HPDE6-E6E7 (cell line): ENCODE measurements at regions not wholly inside any gene's neighbourhood (a gene's known extent, or its start where the extent isn't known, plus 50 kb on each side); places are given as distances from the start of the nearest gene placed in this dataset.
"Not testable (repeated sequence)": the region's sequence is repeated elsewhere in the genome, so short reads cannot be mapped to it uniquely, and the experiment has no call there.

Experiments
- DNase-seq: peaks from one replicate; pipeline ENCODE4 v3.0.0; 2011; ENCODE audit warnings: missing footprints; ENCODE audit errors: extremely low spot score

- no peak for DNase-seq
These were observed 2055.1 kb upstream of the CELF4 start for GRCh38 chr18:39620551-39621168.

- no peak for DNase-seq
These were observed 2052.8 kb upstream of the CELF4 start for GRCh38 chr18:39618265-39619003.

DNA sequence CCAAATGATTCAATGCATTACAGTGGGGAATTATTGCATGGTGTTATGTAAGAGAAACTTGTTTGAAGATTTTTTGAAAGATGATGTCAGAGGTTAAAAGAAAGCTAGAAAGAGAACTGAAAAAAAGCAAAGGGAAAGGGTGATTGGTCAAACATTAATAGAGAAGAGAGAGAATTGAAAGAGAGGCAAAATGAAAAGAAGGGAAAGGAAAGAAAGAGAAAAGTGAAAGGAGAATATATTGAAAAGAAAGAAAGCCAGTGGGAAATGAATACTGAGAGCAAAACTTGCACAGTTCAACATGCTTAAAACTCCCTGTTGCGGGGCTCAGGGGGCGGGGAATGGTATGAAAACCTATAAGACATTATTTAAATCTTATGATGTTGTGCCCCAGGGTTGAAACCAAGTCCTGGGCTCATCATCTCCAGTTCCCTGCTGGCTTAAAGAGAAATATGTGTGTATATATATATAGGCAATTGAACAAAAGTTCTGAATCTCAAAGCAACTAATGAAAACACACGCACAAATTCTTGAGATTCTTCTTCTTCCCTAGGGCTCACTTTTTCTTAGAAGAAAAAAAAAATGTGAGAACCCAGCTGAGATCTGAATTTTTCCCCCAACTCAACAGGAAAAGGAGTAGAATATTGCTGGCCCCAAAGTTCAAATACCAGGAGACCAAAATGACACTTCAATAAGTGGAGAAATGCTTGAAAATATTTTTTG lies 2045.9 kb upstream of the CELF4 start:
- no peak for DNase-seq

- DNase-seq = no peak
These were observed 2041.4 kb upstream of the CELF4 start for GRCh38 chr18:39607034-39607433.

DNA sequence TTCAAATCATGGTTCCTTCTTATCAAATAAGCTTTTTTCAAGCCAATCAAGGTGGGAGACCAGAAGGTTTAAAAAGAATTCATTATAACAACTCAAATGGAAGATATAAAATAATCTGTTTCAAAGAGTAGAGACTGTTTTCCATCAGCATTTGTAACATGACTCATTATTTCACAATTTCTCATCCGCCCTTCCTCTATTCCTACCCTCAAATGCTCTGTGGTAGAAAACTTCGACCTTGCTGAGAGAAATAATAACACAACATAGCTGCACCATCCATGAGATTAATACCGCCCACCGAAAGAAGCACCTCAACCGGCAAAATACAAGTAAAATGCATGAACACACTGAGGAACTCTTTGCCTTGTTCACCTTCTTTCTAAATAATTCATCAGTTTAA lies 2039.2 kb upstream of the CELF4 start:
- DNase-seq = peak; percentile 7

DNA sequence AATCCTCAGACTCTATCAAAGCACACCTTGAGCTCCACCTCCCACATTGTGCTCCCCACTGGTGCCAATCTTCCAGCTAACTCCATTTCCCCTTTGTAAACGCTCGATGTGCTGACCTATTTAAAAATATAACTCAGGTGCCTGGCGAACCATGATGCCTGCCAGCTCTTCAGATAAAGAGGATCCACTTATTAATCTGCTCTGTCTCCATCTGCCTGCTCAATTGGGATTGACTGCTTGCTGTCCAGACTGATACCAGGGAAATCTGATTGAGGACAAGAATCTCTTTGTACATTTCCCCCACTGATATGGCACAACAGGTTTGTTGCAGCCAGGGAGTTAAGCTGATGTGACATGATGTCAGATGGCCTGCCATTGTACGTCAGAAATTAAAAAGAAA lies 2036.5 kb upstream of the CELF4 start:
- no peak for DNase-seq

DNA sequence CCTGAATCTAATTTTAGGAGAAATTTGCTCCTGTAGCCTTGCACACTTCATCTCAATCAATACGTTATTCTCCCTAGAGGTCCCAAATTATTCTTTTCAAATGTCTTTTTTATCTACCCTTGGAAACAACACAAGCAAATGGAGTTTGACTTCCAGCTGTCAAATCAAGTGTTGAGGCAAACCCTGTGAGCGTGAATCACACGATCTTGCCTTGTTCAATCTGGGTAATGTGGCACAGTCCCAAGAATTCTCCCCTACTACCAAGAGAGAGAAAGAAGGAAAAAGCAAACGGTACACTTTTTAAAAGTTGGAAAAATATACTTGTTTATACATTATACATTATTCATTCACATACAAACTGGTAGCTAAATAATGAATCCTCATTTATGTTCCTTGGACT lies 2035.3 kb upstream of the CELF4 start:
- DNase-seq = no peak

GRCh38 chr18:39599251-39599650 lies 2033.7 kb upstream of the CELF4 start:
- peak; percentile 35 for DNase-seq

DNA sequence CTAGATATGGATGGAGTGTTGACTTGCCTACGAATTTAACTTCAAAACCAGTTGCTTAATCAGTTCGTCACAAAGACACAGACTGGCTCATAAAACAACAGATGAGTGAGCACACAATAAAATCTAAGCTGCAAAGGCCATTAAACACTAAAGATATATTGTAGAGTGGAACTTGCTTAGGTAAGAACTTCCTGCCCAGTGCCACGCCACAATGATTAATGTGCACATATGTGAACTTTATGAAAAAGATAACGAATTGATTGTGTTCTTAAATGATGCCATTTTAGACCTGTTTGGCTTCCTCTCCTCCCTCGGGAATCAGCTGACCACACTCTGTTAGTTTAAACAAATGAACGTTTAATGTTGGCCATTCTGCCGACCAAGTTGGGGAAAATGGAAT lies 2031.3 kb upstream of the CELF4 start:
- no peak for DNase-seq

DNA sequence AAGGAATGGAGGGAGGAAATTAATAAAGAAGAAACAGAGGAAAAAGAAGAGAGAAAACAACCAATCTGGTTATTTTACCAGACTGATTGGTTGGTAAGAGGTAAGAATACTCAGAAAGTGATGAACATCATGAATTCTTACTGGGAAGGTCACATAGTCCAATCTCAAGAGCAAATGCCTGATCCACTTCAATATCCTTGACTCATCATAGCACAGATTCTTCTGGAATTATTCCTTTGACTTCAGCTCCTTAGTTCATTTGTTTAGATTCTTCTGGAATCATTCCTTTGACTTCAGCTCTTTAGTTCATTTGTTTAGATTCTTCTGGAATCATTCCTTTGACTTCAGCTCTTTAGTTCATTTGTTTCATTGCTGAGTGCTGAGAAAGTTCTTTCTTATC lies 2030.6 kb upstream of the CELF4 start:
- DNase-seq = no peak

DNA sequence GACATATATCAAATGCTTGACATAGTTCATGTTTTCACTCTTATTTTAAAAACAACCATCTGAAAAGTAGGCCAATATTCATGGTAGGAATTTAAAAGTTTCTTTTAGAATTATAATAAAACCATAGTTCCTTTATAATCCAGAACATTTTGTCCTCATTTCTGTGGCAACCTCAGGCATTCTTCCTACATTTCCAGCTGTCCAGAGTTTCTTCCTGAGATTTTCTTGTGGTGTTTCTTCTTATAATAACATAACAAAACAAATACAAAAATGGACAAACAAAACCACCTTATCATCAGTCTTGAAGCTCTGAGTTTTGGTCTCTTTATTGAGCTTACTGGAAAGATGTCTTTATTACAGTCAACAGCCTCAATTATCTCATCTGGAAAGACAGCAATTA lies 2028.6 kb upstream of the CELF4 start:
- no peak for DNase-seq

GRCh38 chr18:39591649-39592048 lies 2026.1 kb upstream of the CELF4 start:
- DNase-seq = no peak

DNA sequence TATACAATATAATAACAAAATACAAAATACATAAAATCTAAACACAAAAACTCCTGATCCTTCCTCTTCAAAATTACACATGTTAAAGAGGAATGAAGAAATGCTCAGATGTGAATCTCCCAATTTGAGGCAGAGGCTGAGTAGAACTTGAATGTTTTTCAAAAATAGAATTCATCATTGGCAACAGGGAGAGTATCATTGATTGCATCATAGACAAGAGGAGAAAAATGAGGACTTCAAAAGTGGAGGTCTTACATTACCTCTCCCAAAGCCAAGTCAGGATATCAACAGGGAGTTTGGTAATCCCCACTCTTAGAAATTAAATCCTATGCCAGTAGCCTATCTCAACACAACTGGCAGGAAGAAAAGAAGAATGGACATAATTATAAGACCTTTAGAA lies 2023.9 kb upstream of the CELF4 start:
- no peak for DNase-seq

GRCh38 chr18:39587586-39587985 lies 2022.0 kb upstream of the CELF4 start:
- no peak for DNase-seq

GRCh38 chr18:39586741-39587140 lies 2021.1 kb upstream of the CELF4 start:
- no peak for DNase-seq

DNA sequence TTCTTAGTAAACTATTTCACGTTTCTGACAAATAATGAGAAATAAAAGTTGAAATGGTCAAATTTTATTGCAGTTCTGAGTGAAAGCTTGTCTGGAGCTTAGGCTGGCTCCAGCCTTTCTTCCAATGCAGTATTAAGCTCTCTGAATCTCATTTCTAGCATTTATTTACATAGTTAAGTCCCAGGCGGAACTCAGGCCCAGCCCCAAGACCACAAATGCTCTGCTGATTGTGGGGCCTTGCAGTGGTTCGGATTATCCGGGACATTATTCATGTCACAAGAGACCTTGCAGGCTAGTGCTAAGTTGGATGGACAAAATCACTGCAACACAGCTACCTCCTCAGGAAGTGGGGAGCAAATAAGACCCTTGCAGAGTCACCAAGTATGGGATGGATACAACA lies 2009.3 kb upstream of the CELF4 start:
- DNase-seq = no peak

DNA sequence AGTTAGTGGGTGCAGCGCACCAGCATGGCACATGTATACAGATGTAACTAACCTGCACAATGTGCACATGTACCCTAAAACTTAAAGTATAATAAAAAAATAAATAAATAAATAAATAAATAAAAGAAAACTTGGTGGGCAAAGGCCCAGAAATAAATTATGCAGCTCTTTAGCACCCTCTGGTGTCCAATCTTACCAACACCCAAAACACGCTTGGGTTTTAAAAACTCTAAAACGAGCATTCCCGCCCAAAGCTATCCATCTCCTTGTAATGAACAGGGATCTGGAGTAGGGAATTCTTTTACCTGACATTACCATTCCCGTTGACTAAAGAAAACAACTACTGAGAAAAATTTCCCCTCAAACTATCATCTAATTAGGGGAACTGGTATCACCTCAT lies 2005.9 kb upstream of the CELF4 start:
- DNase-seq = no peak

- DNase-seq = not testable (repeated sequence)
These were observed 2000.1 kb upstream of the CELF4 start for GRCh38 chr18:39565551-39566230.

- no peak for DNase-seq
These were observed 1999.1 kb upstream of the CELF4 start for GRCh38 chr18:39564716-39565115.

GRCh38 chr18:39561126-39561525 lies 1995.5 kb upstream of the CELF4 start:
- no peak for DNase-seq

GRCh38 chr18:39558658-39559057 lies 1993.1 kb upstream of the CELF4 start:
- DNase-seq = no peak

DNA sequence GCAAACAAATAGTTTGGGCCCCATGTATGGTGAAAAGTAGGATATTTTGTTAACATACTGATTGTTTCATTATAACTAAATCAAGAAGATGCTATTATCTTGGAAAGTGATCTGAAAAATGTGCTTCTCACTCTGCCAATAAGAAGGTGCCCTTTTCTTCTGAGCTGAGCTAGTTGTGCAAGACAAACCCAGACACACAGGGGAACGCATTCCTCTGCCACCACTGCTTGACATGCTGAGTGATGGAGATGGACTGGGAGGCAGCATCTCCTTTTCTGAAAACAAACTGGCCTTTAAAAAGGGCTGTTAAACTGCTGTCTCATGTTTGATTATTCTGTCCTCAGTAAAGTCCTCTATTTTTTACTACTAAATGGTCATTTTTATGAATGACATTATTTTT lies 1989.9 kb upstream of the CELF4 start:
- DNase-seq = no peak

- no peak for DNase-seq
These were observed 1985.1 kb upstream of the CELF4 start for GRCh38 chr18:39550701-39551100.
